ENCODE measurements at regions not wholly inside any gene's neighbourhood (a gene's known extent, or its start where the extent isn't known, plus 50 kb on each side); places are given as distances from the start of the nearest gene placed in this dataset.
"Not testable (repeated sequence)": the region's sequence is repeated elsewhere in the genome, so short reads cannot be mapped to it uniquely, and the experiment has no call there.

GRCh38 chr14:46596236-46596635, 55.3 kb downstream of the RPL10L start:
- no peak for DNase-seq

DNA sequence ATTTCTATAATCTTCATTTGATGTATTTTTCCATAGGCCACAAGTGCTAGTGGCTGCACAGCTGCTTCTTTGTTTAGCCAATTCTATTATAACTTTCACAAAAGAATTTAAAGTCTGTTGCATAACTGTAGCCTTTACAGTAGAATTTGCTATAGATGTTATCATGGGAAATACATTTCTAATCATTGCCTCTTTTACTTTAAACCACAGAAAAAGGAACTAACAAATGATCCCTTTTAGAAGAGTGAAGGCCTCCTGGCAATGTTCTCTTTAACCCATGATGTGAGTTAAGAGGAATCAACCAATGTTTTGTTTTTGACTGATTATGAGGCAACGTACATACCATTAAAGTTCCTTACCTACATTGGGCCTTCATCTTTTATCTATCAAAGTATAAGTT, 68.8 kb downstream of the RPL10L start:
- no peak for DNase-seq

DNA sequence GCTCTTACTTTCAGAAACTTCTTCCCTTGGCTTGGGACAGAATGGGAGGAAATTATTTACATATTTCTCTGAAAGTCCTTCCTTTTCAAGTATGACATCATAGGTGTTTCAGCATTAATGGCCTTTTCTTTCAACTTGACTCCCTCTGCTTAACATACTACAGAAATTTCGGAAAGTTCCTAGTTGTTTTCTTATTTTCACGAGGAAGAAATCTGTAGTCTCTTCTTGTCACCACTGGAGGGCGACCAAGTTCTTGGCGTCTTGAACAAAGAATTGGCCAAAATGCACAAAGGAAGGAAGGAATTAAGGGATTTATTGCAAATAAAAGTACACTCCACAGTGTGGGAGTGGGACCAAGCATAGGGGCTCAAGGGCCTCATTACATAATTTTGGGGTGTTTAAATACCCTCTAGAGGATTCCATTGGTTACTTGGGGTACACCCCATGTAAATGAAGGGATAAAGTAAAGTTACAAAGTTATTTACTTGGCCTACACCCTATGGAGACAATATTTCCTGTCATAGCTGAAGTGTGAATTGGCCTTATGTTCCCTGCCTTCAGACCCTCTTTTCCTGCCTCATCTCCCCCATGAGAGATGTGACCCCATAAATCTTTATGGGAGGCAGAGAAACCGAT, 70.4 kb downstream of the RPL10L start:
- DNase-seq: peak in 5 of 58 donors; percentile 3 to 24 (median 4)

- DNase-seq: no peak
These were observed 76.6 kb downstream of the RPL10L start for GRCh38 chr14:46574978-46575375.

DNA sequence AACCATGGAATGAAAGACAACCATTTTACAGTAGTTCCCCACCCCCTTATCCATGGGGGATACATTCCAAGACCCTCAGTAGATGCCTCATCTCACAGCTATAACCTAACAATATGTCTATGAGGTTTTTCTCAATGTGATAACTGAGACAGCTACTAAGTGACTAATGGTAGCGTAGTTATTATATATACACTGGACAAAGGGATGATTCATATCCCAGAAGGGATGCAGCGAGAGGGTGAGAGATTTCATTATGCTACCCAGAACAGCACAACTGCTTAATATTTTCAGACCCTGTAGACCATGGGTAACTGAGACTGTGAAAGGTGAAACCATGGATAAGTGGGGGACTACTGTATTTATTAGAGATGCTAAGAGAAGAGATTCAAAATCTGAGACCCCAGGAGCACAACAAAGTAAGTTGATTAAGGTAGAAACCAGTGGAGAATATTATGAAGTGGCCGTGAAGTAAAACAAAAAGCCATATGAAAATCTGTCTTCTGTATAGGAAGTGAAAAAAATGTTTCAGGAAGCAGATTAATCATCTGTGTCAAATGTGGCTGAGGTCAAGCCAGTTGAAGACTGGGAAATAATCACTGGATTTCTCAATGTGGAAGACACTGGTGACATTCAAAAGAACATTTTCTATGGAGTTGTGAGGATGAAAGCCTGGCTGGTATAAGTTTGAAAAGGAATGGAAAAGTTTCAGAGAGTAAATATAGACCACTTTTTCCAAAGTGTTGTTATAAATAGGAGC, 77.2 kb downstream of the RPL10L start:
- DNase-seq: no peak

DNA sequence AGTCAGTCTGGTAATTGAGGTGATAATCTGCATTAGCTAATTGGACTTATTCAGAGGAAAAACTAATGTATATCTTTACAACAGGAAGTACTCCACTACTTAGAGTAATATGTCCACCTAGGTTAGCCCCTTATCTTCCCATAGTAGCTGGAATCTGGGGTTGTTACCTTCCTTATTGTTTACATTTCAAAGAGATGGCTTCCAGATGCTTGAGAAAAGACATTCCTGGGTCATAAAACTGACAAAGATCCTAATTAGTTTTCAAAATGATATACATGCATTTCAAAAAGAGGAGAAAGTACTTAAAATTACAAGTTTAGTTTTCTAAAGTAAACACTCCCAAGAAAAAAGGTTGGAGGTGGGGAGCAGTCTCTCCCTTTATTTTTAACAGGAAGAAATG, 78.1 kb downstream of the RPL10L start:
- no peak for DNase-seq

DNA sequence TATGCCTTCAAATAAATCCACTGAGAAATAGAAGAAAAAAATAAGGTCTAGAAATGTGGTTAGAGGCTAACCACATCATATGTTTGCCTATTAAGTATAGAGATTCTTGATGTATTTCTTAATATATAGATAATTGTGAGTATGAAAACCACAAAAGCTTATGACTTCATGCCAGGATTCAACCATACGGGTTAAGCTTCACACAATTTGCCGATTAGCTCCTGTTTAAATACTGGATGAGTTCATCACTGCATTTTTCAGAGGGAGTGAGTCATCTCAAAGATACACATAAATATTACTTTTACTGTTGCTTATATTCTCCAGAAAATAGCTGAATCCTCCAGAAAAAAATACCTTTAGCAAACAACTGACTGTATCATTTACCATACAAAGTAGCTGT, 79.6 kb downstream of the RPL10L start:
- no peak for DNase-seq

DNA sequence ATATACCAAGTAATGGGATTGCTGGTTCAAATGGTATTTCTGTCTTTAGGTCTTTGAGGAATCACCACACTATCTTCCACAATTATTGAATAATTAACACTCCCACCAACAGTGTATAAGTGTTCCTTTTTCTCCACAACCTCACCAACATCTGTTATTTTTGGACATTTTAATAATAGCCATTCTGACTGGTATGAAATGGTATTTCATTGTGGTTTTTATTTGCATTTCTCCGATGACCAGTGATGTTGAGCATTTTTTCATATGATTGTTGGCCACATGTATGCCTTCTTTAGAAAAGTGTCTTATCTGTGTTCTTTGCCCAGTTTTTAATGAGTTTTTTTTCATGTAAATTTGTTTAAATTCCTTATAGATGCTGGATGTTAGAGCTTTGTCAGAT, 83.4 kb downstream of the RPL10L start:
- DNase-seq: not testable (repeated sequence)

GRCh38 chr14:46550836-46551235, 100.7 kb downstream of the RPL10L start:
- no peak for DNase-seq

- no peak for DNase-seq
These were observed 110.6 kb downstream of the RPL10L start for GRCh38 chr14:46540986-46541385.

DNA sequence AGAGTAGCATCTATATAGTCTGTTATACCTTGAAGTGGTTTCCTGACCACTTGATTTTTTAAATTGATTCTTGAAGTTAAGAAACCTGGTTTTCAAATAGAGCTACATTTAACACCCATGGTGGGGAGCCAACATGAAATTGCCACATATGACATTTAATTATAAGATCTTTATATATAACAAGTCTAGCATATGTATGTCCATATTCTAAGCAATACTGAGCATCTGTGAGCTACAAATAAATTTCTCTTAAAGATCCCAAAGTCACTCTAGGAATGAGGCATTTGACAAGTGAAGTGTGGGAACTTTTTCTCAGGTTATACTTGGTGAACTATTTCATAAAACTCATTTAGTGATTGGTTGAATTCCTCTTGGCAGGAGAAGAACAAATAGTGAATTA, 132.5 kb downstream of the RPL10L start:
- DNase-seq: no peak

- DNase-seq: not testable (repeated sequence)
These were observed 142.8 kb downstream of the RPL10L start for GRCh38 chr14:46508752-46509151.

GRCh38 chr14:46499521-46499920, 152.1 kb downstream of the RPL10L start:
- DNase-seq: no peak

DNA sequence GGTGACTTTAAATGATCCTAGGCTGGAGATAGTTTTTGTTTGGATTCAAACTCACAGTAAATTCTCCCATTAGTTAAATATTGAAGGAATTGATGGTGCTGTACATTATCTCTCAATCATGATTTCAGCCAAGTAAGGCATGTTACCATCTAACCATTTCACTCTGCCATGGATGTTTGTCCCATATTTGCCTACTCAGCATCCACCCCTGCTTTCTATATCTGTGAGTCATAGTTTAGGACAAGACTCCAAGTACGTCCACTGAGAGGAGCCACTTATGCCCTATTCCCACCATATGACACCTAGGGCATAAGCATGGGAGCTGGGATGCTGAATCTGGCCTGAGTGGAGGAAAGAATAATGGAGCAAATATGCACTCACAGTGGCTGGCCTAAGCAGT, 155.2 kb downstream of the RPL10L start:
- no peak for DNase-seq

GRCh38 chr14:46490238-46490685, 161.3 kb downstream of the RPL10L start:
- DNase-seq: no peak

GRCh38 chr14:46488374-46488773, 163.2 kb downstream of the RPL10L start:
- DNase-seq: no peak

DNA sequence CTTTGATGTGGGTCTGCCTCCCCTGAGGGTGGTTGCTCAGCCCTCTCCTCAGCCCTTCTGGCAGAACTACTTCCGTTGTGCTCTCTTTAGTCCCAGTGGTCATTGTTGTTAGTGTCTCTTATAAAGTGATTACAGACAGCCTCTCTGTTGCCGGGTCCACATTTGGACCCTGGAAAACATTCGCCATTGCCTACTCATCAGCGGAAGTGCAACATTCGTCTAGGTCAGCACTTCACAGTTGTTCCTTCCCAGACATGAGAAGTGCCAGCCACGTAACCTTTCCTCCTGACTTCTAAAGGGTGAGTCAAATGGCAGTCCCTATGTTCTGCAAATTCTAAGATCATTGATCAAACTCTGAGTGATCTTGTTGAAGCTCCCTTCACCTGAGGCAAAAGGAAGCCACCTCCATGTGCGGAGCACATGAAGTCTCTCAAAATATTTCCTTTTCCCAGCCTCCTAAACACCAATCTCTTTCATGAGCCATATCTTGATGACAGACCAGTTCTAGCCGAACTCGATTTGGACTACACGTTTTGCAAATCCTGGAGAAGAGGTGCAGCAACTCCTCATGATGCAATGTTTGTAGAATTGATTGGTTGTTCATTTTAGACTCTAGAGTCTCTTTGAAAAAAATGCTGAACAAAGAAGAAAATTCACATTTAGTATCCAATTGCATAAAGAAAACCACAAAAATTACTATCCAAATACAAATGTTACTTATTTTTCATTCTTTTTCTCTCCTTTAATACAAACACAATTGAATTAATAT, 163.8 kb downstream of the RPL10L start:
- DNase-seq: no peak

DNA sequence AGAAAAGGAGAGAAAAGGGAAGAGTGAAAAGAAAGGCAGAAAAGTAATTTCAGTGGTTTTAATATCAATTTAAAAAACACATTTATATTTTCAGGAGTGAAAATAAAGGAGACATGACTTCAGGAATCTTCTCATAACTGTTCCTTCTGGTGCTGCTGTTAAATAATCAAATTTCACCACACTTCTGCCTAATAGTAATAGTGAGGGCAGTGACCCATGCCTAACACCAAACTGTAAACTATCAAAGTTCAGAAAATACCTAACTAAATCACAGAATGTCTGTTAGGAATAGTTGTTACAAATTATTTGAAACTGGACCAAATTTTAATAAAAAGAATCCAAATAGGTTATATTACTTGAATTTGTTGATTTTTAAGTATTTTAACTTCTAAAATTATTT, 169.4 kb downstream of the RPL10L start:
- no peak for DNase-seq

GRCh38 chr14:46480817-46481216, 170.8 kb downstream of the RPL10L start:
- no peak for DNase-seq

GRCh38 chr14:46472261-46472660, 179.3 kb downstream of the RPL10L start:
- DNase-seq: no peak

DNA sequence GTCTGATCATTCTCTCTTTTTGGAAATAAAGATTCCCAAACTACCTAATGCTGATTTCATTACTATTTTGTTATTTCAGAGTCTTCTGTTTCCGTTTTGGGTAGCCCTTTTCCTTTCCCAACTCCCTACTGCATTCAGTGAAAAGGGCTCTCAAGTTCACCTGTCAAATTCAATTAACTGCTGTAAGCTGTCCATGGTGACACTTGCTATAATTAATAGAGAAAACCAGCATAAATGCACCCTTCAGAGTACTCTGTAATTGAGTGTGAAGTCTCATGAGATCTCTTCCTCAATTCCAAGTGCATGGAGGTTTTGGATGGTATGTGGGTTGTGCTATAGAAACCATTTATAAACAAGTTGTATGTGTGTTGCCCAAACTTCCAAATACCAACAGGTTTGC, 187.2 kb downstream of the RPL10L start:
- no peak for DNase-seq

GRCh38 chr14:46451800-46452199, 199.8 kb downstream of the RPL10L start:
- no peak for DNase-seq
